Mucosa of descending colon (tissue), 3 donors: ENCODE measurements at regions not wholly inside any gene's neighbourhood (a gene's known extent, or its start where the extent isn't known, plus 50 kb on each side); places are given as distances from the start of the nearest gene placed in this dataset.

Experiments used
- ATAC-seq: fragments of 200-7000 bp; cut with Tn5 transposase; one replicate; pipeline ENCODE4 v1.9.1; 2020; ENCODE audit warnings: mild to moderate bottlenecking, moderate library complexity
- DNase-seq, 3 donors: peaks; one replicate each; pipeline ENCODE4 v3.0.0-alpha.2; 2020
- H3K36me3 ChIP-seq: fragments of 200-600 bp; one replicate; pipeline ENCODE4 v1.8.0; 2021; ENCODE audit warnings: low read depth, mild to moderate bottlenecking
- H3K4me1 ChIP-seq: fragments of 200-600 bp; one replicate; pipeline ENCODE4 v1.8.0; 2021; ENCODE audit warnings: low read depth, mild to moderate bottlenecking
- H3K4me3 ChIP-seq: fragments of 200-600 bp; one replicate; pipeline ENCODE4 v1.8.0; 2021; ENCODE audit warnings: mild to moderate bottlenecking
- H3K9me3 ChIP-seq: fragments of 200-600 bp; one replicate; pipeline ENCODE4 v1.8.0; 2021; ENCODE audit warnings: mild to moderate bottlenecking
- CTCF ChIP-seq: fragments of 200-600 bp; IDR thresholded peaks from one replicate; pipeline ENCODE4 v1.8.0; 2022; ENCODE audit warnings: antibody characterized with exemption, mild to moderate bottlenecking
- intact Hi-C, 2 donors: fragments of 100-400 bp; cut with DNase I in 1 of 2; cut with micrococcal nuclease in 1 of 2; formaldehyde crosslinking; loops; one replicate each; pipeline versions ENCODE4 v1.11.0 to v1.11.1; 2022; cut with DNase I, micrococcal nuclease
- donor health status: DM: no; HTN: no; CAD: no; lungs with moderate emphysema.
- donor health status: DM: no; HTN: no; CAD: no.
- donor health status: DM: no; HTN: yes; CAD: no.

GRCh38 chr19:30161770-30162169, 210.4 kb upstream of the ZNF536 start:
- no peak for TF ChIP-seq CTCF
- ATAC-seq (no peak), DNase-seq (no peak)
- H3K4me3 ChIP-seq = no peak overlapping the region
- H3K36me3 ChIP-seq = no peaks in the 10 kb centered on the region
- intact Hi-C loops = no loop called here
- H3K9me3 ChIP-seq = no peaks in the 10 kb centered on the region
- H3K4me1 ChIP-seq = no peaks in the 10 kb centered on the region

DNA sequence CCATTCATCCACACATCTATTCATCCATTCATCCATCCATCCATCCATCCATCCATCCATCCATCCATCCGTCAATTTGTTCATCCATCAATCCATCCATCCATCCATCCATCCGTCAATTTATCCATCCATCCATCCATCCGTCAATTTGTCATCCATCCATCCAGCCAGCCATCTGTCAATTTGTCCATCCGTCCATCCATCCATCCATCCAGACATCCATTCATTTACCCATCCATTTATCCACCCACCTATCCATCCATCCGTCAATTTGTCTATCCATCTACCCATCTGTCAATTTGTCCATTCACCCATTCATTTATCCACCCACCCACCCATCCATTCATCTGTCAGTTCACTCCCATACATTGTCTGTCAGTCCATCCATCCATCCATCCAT, 209.5 kb upstream of the ZNF536 start:
- ATAC-seq (no peak), DNase-seq (no peak)
- intact Hi-C loops = no loop called here
- Histone ChIP-seq H3K36me3 (no peaks in the 10 kb centered on the region), H3K9me3 (no peaks in the 10 kb centered on the region), H3K4me1 (no peaks in the 10 kb centered on the region), H3K4me3 (no peak overlapping the region)
- TF ChIP-seq CTCF = no peak

- TF ChIP-seq CTCF = no peak
- DNase-seq = no peak
- no peaks in the 10 kb centered on the region for H3K9me3 ChIP-seq
- ATAC-seq = no peak
- intact Hi-C loops = no loop called here
- no peak overlapping the region for H3K4me3 ChIP-seq
- H3K4me1 ChIP-seq = no peaks in the 10 kb centered on the region
- H3K36me3 ChIP-seq = no peaks in the 10 kb centered on the region
Observed at GRCh38 chr19:30163663-30164062, 208.5 kb upstream of the ZNF536 start.

DNA sequence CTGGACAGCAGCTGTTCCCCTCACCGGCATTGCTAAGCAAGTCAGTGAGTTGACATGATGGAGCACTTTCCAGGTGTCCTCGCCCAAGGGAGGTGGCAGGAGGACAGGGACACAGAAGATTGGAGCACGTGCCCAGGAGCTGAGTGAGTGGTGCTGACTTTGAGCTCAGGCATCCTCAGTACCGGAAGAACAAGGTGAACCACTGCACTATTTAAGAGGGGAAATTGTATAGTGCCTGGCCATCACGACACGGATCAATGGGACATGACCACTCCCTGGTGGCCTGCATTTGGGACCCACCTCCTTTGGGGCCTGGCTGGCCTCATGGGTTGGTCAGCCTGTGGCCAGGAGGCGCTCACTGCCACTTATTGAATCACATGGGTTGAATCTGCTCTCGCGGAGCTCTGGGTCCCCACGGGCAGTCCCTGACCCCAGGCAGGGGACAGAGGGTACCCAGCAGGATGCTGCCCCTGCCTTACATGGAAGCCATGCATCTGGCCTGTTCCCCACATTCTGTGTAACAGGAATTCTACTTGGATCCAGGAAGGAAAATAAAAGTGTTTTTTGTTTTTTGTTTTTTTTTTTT, 206.9 kb upstream of the ZNF536 start:
- no peak overlapping the region for H3K4me3 ChIP-seq
- no peaks in the 10 kb centered on the region for H3K36me3 ChIP-seq
- ATAC-seq = no peak
- no peaks in the 10 kb centered on the region for H3K4me1 ChIP-seq
- TF ChIP-seq CTCF = no peak
- H3K9me3 ChIP-seq = no peaks in the 10 kb centered on the region
- no peak for DNase-seq
- intact Hi-C loops = no loop called here

- H3K36me3 ChIP-seq = no peaks in the 10 kb centered on the region
- TF ChIP-seq CTCF = no peak
- peaks cover 3% of the 10 kb centered on the region for H3K4me1 ChIP-seq
- no peak overlapping the region for H3K4me3 ChIP-seq
- no peaks in the 10 kb centered on the region for H3K9me3 ChIP-seq
- intact Hi-C loops = no loop called here
- no peak for ATAC-seq
- DNase-seq = no peak
Observed at GRCh38 chr19:30167206-30167868, 204.8 kb upstream of the ZNF536 start.
